Ecto neural progenitor cell (in vitro differentiated cells): ENCODE measurements at regions not wholly inside any gene's neighbourhood (a gene's known extent, or its start where the extent isn't known, plus 50 kb on each side); places are given as distances from the start of the nearest gene placed in this dataset.
"Not testable (repeated sequence)": the region's sequence is repeated elsewhere in the genome, so short reads cannot be mapped to it uniquely, and the experiment has no call there.

Source experiments
- DNase-seq: peaks from one replicate; pipeline ENCODE4 v3.0.0-alpha.2; 2018; ENCODE audit warnings: low spot score

DNA sequence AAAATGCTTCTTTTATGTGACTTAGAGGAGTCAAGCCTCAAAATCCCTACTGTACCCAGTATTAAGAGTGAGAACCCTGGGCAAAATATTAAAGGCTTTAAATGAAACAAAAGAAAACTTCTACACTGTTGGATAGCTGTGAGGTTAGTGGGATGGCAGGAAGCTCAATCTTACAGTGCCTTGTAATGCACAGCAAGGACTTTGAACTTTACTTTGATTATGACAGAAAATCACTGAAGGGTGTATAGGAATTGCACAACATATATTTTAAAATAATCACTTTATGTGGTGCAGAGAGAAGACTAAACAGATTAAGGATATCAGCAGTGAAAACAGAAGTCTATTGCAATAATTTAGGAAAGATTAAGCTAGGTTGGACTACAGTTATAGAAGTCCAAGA lies 1333.4 kb downstream of the ADGRL3 start:
- no peak for DNase-seq

GRCh38 chr4:62531731-62532130 lies 1331.6 kb downstream of the ADGRL3 start:
- DNase-seq, result no peak

DNA sequence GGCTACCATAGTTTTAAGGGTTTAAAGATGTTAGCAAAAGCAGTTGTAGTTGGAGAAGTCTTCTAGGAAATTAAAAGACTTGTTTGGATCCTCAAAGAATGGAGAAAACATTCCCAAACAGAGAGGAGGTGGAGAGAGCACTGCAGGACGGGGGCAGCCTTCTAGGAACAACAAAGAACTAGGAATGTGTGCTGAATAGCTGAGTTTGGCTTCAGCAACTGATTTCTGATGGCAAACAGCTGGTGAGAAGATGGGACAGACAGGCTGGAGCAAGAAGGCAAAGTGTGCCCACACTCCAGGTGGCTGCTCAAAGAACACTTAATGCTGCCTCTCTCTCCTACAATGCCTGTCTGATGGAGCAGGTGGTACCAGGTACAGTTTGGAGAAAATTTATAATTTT lies 1331.1 kb downstream of the ADGRL3 start:
- DNase-seq, result no peak

- no peak for DNase-seq
Measured at GRCh38 chr4:62528874-62529273, 1328.7 kb downstream of the ADGRL3 start.

DNA sequence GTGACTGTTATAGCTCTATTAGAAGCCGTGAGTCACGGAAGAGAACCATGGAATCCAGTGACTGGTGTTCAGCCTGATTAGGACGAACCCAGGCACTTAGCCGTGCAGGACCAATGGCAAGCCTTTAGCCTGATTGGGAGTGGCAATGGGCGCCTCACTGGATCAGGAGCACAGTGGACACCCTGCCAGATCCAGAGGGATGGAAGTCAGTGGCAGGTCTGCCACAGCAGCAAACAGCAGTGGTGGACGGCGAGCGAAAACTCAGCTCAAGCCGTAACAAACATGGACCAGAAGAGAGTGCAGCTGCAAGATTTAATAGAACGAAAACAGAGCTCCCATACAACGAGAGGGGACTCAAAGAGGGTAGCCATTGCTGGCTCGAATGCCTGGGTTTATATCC lies 1326.5 kb downstream of the ADGRL3 start:
- no peak for DNase-seq

GRCh38 chr4:62523256-62523655 lies 1323.1 kb downstream of the ADGRL3 start:
- DNase-seq, result no peak

DNA sequence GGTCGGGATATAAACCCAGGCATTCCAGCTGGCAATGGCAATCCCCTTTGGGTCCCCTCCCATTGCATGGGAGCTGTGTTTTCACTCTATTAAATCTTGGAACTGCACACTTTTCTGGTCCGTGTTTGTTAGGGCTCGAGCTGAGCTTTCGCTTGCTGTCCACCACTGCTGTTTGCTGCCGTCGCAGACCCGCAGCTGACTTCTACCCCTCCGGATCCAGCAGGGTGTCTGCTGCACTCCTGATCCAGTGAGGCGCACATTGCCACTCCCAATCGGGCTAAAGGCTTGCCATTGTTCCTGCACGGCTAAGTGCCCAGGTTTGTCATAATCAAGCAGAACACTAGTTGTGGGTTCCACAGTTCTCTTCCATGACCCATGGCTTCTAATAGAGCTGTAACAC lies 1322.1 kb downstream of the ADGRL3 start:
- DNase-seq, result no peak

DNA sequence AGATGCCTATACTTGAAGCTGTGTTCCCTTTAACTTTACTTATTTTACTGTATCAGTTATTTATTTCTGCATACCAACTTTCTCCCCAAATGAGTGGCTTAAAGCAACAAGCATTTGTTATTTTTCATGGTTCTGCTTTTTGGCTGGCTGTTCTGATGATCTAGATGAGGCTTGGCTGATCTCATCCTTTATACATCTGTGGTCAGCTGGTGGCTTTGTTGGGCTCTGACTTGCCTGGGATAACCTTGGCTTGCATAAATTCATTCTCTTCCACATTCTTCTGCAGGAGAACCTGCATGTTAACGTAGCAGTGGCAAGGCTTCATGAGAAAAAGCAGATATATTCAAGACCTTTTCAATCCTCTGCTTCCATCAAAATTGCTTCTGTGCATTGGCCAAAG lies 1317.6 kb downstream of the ADGRL3 start:
- DNase-seq, result no peak

DNA sequence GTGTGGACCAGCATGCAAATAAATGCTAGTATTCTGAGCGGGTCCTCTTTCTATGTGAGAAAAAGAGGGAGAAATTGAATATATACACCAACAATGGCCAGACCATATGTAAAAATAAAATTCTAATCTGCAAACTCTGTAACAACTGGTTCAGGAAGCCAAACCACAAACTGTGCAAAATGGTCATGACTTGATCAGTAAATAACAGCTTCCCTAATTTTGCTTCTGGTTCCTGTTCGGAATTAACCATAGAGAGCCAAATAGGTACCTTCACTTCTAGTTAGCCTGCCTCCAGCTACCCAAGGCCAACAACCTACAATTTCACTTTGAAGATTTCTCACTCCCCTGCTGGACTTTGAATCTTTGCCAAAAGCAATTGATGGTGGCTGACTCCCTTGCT lies 1313.2 kb downstream of the ADGRL3 start:
- no peak for DNase-seq

DNA sequence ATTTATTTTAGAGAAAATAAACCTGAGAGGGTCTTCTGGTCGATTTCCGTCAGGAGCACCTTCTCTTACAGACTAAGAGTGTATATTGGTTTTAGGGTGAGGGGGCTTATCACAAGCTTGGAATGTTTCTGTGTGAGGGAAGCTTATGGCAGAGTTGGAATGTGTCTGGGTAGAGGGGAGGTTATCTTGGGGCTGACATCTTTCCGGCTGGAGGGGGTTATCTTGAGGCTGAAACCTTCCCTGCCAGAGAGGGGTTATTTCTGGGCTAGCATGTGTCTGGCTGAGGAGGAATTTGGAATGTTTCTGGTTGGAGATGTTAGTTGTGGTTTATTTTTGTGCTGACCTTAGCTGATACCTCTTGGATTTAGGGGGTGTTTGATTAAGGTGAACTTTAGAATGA lies 1312.1 kb downstream of the ADGRL3 start:
- no peak for DNase-seq

DNA sequence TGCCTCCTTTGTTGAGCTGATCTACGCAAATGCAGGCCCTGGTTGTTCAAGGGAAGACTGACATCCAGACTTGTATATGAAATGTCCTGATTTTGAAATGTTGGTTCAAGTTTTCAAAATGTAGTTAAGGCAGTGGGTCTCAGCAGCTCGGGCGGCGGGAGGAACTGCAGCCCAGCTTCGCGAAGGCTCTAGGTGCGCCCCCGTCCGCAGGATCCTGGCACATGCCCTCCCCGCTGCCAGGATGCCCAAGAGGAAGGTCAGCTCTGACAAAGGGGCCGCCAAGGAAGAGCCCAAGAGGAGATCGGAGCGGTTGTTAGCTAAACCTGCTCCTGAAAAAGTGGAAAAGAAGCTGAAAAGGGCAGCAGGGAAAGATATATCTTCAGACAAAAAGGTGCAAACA lies 1310.1 kb downstream of the ADGRL3 start:
- DNase-seq, result no peak

DNA sequence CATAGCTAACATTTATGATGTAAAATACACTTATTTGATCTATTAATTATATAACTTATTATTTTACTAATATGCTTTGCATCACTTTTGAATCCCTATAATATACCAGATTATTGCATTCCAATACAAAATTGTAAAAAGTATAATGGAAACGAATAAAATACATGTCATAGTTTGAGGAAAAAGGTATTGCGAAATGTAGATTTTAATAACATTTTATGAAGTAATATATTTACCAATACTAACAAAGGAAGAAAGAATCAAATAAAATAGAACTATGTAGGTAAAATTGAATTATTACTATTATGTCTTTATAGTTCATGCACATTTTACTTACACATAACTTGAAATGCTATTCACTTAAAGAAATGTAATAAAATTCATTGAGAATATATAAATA lies 1300.2 kb downstream of the ADGRL3 start:
- DNase-seq, result no peak

GRCh38 chr4:62495032-62495431 lies 1294.9 kb downstream of the ADGRL3 start:
- DNase-seq, result no peak

GRCh38 chr4:62491756-62492155 lies 1291.6 kb downstream of the ADGRL3 start:
- not testable (repeated sequence) for DNase-seq

- no peak for DNase-seq
Measured at GRCh38 chr4:62490635-62491034, 1290.5 kb downstream of the ADGRL3 start.

GRCh38 chr4:62487016-62487415 lies 1286.9 kb downstream of the ADGRL3 start:
- no peak for DNase-seq

DNA sequence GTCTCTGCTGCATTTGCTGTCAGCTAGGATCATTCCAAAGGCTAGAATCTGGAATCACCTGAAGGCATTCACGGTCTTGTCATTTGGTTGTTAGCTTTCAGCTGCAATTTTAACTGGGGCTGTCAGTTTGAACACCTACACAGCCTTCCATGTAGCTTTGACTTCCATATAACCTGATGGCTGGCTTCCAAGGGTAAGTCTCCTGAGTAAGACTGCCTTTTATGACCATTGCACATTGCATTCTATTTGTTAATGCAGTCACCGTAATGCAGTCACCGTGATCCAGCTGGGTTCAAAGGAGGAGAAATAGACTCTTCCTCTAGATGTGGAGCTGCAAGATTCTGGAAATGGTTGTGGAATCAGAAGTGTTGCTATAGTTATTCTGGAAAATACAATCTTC lies 1284.2 kb downstream of the ADGRL3 start:
- no peak for DNase-seq

DNA sequence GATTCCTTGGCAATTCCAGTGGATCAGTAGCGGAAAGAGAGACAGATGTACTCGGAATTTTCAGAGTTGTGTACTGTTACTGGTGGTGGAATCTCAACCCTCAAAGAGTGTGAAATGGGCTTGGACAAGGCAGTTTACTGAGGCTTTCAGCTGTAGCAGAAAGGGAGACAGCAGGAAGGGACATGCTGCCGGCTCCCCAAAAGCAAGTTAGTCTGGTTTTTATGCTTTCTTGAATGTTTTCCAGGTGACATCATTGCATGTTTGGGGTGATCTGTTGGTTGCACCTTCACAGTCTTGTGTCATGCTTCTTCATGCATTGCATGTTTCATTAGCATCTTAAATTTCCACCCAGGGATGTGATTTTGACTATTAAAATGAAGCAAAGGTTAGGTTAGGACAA lies 1282.2 kb downstream of the ADGRL3 start:
- no peak for DNase-seq

DNA sequence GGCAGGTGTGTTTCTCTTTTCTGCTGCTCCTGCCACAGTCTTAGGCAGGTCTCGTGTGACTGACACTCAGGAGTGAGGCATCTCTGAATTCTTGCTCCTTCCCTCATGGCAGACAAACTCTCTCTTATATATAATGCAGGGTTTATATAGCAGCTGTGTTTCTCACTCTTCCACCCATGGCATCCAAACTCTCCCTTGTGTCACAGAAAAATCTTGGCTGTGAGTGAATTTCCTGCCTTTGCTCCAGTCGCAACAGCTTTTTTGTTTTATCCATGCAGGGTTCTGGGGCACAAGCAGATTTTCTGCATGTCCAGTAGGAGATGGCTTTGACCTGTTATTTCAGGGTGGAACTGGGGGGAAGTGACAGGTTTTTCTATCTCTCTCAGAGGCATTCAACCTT lies 1275.5 kb downstream of the ADGRL3 start:
- no peak for DNase-seq

DNA sequence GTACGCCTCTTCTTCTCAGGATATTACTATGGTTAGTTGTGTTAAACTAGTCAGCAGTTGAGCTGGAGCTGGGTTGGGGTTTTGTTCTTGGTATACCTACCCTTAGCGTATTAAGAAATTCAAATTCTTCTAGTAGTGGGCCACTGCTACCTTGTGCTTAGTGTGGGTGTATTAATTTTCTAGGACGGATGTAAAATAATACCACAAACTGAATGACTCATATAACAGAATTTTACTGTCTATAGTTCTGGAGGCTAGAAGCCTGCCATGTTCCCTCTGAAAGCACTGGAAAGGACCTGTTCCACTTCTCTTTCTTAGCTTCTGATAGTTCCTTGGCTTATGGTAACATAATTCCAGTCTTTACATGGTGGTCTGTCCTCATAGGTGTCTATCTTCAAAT lies 1274.7 kb downstream of the ADGRL3 start:
- no peak for DNase-seq

DNA sequence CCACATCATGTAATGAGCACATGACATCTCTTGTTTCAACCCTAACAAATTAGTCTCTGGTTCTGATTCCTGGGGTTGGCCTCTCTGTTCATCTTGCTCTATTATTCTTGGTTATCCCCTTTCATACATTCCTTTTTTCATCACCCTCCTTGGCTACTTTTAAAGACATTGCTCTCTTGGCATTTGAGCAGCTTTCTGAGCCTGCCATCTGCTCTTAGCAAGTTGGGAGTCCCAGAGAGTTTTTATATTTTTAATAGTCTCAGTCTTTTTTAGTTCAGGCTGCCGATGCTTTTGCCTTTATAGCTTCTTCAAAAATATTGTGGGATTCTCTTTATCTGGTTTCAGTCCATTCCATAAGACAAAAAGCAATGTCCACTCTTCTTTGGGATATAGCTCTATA lies 1270.9 kb downstream of the ADGRL3 start:
- no peak for DNase-seq

DNA sequence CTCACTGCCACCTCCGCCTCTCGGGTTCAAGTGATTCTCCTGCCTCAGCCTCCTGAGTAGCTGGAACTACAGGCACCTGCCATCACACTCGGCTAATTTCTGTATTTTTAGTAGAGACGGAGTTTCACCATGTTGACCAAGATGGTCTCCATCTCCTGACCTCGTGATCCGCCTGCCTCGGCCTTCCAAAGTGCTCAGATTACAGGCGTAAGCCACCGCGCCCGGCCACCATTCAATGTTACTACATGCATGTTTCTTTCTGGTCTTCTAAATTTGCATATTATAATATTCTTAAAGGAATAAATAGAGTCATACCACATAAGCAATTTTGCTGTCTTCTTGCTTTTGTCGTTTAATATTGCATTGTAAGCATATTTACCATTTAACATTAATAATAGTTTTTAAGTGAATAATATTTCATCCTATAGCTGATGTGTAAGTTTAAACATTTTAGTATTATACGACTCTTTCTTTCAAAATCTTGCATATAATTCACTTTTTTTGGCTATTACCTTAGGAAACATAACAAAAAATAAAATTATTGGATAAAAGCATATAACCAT lies 1270.4 kb downstream of the ADGRL3 start:
- DNase-seq, result no peak

DNA sequence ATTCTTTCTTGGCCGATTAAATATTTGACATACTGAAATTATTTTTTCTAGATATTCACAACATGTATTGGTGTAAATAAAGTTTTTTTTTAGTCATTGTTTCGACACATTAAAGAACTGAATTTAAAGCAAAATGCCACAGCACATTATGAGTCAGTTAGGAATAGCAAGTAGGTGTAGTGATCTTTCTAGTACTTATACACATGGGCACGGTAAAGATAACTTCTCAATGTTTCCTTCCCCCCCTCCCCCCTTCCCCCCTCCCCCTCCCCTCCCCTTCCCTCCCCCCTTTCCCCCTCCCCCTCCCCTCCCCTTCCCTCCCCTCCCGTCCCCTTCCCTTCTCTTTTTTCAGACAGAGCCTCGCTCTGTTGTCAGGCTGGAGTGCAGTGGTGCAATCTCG lies 1269.9 kb downstream of the ADGRL3 start:
- DNase-seq, result no peak

DNA sequence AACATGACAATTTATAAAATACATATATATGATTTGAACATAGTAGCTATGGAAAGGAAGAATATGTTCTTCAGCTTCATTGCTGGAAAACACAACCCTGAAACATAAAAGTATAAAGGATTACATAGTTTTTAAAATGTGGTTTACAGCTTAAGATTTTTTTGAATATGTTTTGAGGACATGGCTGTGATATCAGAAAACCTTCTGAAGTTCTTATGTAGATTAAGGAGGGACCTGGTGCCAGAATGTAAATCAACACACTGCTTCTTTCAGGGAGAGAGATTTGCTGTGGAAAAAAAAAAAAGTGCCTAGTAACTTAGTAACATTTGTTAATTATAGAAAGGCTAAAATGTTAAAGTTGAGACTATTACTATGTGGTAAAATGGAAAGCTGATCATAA lies 1261.8 kb downstream of the ADGRL3 start:
- DNase-seq, result no peak

GRCh38 chr4:62460329-62460728 lies 1260.2 kb downstream of the ADGRL3 start:
- no peak for DNase-seq
